Effector CD4-positive, alpha-beta T cell (primary cell): ENCODE measurements at regions not wholly inside any gene's neighbourhood (a gene's known extent, or its start where the extent isn't known, plus 50 kb on each side); places are given as distances from the start of the nearest gene placed in this dataset.
"Not testable (repeated sequence)": the region's sequence is repeated elsewhere in the genome, so short reads cannot be mapped to it uniquely, and the experiment has no call there.

Source experiments
- DNase-seq: peaks from one replicate; pipeline ENCODE4 v3.0.0-alpha.2; 2020

DNA sequence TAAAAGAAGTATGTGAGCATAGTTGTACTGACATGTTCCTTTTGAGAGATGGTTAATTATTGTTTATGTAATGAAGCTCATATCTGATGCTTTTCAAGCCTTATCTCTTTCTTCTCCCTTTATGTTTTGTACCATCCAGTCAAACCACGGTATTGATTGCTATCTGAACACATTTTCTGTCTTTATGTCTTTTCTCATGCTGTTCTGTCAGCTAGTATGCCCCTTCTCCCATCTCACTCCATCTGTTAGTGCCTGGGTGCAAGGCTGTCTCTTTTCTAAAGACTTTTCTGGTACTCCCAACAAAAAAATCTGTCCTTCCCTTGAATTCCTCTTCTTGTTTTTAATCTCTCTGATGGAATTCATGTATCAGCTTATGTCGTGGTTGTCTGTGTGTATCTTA lies 883.8 kb upstream of the IGFBP7 start:
- DNase-seq = no peak

DNA sequence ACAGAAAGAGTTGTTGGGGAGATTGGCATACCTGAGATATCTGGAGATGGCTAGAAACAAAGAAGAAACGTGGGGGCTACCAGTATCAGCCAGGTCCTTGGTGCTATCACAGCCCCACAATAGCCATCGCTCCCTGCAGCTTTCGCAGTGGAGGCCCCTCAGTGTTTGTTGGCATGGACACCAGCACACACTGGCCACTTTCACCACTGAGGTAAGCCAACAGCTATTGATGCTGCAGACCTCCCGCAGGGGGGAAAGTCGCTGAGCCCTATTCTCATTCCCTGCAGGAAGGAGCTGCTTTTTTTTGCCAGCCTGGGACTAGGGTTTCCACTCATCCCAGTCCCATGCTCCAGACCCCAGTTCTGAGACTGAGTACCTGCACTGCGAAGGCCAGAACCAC lies 879.2 kb upstream of the IGFBP7 start:
- DNase-seq = no peak

DNA sequence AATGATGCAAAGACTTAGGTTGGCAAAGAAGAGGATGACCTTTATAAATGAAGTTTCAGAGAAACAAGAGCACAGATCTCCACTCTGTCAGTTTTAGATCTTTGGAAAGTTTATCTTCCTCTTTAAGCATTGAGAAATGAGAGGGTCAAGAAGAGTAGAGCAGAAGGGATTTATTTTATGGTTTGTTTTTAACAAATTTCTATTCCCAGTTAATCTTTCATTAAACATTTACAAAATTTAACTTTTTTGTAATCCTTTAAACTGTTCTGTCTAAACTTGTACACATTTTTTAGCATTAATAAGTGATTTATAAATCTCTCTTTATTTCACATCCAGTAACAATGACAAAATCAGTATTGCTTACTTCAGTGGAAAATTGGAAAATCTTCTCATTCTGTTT lies 875.0 kb upstream of the IGFBP7 start:
- DNase-seq = no peak

DNA sequence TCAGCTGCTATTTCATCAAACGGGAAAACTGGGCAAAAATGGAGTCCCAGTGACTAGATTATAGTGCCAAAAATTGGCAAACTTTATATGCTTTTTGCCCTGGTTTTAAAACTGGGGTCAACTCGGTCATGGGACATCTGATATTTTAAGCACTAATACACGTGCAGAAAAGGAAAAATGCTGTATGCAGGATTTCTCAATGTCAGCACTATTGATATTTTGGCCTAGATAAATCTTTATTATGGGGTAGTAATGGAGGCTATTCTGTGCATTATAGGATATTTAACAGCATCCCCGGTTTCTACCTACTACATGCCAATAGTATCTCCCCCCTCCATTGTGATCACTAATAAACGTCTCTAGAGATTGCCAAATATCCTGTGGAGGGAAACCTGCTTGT lies 870.9 kb upstream of the IGFBP7 start:
- no peak for DNase-seq

DNA sequence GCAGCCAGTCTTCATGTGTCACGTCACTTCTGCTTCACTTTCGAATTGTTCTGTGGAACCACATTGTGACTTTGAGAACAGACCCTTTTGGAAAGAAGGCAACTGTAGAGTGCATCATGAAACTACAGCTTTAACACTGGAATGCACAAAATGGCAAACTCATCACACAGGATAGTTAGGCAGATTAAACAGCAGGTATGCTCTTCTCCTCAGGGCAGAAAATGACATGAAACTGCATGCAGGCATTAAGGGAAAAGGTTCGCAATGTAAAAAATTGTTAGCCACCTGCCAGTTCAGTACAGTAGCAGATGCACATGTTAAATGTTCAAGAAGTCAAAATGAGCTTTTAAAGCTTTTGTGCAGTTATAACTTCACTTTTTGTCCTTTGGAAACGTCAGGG lies 864.6 kb upstream of the IGFBP7 start:
- no peak for DNase-seq

DNA sequence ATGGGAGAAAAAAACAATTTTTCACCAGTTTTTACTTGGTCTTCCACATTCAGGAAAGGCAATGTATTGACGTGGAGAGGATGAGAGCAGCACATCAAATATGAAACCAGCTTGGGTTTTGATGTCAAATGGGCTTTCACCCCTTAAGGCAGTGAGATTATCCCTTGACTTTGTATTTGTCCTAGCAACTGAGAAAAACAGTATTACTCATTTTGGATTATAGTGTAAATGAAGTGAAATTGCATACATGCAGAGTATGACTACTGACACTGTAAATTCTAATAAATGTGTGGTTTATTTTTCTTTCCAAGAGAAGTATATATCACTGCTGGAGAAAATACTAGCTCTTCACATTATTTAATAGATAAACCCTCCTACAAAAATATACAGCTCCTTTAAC lies 863.6 kb upstream of the IGFBP7 start:
- DNase-seq = no peak

DNA sequence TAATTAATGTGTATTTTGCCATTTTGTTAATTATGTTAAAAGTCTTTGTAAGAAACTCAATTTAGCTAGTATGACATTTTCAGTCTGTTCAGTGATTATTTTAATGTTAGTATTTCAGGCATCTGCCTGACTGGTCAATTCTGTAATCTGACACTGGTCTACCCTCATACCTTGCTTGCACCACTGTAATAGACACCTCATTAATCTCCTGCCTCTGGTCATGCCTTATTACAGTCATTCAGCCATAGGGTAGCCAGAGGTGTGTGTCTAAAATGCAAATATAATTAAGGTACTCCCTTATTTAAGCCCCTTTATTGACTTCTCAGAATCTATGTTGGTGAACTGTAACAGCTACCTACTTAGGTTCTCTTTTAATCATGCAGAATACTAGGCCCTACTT lies 861.1 kb upstream of the IGFBP7 start:
- DNase-seq = no peak

DNA sequence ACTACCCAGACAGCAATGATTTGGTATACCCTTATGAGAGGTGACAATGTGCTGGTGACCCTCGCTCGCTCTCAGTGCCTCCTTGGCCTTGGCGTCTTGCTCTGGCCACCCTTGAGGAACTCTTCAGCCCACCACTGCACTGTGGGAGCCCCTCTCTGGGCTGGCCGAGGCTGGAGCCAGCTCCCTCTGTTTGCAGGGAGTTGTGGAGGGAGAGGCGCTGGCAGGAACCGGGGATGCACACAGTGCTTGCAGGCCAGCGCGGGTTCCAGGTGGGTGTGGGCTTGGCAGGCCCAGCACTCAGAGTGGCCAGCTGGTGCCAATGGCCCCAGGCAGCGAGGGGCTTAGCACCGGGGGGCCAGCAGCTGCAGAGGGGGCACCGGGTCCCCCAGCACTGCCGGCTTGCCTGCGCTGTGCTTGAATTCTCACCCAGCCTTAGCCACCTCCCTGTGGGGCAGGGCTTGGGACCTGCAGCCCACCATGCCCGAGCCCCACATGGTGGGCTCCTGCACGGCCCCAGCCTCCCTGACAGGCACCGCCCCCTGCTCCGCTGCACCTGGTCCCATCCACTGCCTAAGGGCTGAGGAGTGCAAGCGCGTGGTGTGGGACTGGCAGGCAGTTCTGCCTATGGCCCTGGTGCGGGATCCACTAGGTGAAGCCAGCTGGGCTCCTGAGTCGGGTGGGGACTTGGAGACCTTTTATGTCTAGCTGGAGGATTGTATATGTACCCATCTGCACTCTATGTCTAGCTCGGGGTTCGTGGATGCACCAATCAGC lies 857.0 kb upstream of the IGFBP7 start:
- no peak for DNase-seq

DNA sequence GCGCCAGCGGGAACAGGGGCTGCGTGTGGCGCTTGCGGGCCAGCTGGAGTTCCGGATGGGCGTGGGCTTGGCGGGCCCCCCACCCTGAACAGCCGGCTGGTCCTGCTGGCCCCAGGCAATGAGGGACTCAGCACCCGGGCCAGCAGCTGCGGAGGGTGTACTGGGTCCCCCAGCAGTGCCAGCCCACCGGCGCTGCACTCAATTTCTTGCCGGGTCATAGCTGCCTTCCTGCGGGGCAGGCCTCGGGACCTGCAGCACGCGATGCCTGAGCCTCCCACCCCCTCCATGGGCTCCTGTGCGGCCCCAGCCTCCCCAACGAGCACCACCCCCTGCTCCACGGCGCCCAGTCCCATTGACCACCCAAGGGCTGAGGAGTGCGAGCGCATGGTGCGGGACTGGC lies 855.2 kb upstream of the IGFBP7 start:
- not testable (repeated sequence) for DNase-seq

DNA sequence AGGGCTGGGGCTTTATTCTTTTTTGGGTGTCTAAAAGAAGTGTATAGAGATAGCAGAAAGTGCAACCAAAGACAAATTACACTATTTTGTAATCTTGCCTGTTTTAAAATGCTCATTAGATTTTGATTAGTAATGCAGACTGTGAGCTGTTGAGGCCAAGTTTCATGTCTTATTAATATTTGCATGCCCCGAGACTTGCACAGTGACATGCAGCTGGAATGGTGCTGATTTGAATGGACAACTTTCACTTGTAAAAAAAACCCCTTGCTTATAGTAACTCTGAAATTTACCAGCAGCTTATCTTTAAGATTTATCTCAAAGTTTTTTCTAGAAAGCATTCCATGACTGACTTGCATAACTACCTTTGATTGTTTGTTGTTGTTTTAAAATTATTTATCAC lies 835.1 kb upstream of the IGFBP7 start:
- DNase-seq = no peak

DNA sequence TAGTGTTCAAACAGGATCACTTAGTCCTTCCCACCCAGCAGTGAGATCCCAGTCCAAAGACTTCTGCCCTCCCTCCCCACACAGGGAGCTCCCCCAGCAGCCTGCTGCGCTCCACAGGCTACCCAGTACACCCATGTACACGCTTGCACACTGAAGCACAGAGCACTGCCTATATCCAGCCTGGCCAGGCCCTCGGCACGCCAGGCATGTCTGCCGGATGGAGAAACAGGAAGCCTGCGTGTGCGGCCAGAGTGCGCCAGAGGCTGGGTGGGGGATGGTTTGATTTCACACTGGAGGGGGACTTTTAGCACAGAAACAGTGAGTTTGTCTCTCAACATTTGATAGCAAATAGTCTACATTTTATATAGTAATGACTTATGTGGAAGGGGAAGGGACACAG lies 833.5 kb upstream of the IGFBP7 start:
- DNase-seq = no peak

DNA sequence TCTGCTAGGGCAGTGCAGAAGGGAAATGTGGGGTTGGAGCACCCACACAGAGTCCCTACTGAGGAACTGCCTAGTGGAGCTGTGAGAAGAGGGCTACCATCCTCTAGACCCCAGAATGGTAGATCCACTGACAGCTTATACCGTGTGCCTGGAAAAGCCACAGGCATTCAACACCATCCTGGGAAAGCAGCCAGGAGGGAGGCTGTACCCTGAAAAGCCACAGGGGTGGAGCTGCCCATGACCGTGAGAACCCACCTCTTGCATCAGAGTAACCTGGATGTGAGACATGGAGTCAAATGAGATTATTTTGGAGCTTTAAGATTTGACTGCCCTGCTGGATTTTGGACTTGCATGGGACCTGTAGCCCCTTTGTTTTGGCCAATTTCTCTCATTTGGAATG lies 827.1 kb upstream of the IGFBP7 start:
- DNase-seq = not testable (repeated sequence)

DNA sequence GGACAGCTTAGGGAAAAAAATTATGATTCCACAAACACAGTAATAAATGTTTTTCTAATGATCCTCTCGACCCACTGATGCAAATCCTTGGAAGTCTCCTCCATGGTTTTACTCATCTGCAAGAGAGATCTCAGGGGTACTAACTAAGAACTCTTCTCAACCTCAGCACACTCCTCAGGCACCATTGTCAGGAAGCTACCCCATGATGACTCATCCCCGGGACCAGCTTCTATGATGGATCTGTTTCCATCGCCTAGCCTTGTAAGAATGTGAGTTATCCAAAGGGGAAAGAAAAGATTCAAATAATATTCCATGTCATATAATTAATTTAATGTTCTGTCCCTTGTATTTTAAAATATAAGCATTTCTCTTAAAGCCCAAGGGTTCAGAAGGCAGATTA lies 816.1 kb upstream of the IGFBP7 start:
- DNase-seq = no peak

DNA sequence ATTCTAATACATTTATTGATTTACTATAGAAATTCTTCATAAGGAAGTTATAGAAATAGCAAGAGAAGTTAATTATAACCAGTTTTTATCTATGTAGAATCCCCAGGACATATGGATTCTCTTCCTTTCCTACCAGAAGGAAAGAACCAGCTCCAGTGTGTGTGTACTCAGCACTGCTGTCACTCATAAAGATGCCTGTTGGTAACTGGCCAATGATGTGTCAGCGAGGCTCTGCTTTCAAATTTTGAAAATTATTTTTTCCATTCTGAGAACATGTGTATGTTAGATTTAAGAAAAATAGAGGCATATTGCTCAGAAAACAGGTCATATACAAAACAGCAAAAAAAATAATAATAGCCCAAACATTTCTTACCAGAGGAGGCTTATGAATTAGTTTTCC lies 814.8 kb upstream of the IGFBP7 start:
- no peak for DNase-seq

DNA sequence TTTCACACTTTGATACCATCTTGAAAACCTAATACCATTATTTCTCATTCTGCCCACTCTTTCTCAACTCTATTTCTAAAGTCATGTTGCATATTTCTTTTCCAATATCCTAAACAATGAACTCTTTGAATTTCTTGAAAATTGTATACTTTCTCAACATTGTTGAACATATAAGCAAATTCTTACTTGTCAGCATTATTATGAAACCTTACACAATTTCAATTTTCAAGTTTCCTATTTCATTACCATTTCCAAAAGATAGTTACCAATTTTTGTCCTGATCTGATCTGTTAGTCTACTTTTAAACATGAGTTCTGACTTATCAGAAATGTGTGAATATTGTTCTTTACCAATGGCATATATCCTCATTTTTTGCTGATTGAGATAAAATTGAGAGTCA lies 806.3 kb upstream of the IGFBP7 start:
- no peak for DNase-seq

DNA sequence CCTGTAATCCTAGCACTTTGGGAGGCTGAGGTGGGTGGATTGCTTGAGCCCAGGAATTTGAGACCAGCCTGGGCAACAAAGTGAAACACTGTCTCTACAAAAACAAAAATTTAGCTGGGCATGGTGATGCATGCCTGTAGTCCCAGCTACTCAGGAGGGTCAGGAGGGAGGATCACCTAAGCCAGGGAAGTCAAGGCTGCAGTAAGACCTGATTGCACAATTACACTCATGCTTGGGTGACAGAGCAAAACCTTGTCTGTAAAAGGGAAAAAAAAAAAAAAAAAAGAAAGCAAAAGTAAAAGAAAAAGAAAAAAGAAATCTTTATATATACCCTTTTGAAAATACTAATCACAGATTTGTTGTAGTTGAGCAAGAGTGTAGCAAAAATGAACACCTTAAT lies 801.0 kb upstream of the IGFBP7 start:
- no peak for DNase-seq

DNA sequence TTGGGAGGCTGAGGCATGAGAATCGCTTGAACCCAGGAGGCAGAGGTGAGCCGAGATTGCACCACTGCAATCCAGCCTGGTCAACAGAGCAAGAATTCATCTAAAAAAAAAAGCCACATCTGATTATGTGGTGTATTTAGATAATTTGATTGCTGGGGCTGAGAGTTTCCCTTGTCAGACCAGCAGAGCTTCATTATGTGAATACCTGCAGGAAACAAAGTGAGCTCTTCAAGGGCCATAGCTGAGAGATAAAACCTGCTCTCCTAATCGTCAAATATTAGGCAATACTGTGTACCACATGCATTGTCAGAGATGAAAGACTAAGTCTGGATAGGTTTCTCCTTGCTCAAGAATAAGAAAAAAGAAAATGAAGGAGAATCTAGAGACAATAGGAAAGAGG lies 800.0 kb upstream of the IGFBP7 start:
- no peak for DNase-seq

DNA sequence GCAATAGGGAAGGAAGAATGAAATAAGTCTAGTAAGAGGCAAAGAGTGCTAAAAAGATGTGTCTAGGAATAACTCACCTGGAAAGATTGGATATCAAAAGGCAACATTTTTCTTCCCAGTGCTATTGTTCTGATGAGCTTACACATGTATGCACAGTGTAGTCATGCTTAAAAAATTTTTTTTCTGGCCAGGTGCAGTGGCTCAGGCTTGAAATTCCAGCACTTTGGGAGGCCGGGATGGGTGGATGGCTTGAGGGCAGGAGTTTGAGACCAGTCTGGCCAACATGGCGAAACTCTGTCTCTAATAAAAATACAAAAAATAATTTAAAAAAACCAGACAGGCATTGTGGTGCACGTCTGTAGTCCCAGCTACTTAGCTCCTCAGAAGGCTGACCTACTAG lies 795.8 kb upstream of the IGFBP7 start:
- no peak for DNase-seq

DNA sequence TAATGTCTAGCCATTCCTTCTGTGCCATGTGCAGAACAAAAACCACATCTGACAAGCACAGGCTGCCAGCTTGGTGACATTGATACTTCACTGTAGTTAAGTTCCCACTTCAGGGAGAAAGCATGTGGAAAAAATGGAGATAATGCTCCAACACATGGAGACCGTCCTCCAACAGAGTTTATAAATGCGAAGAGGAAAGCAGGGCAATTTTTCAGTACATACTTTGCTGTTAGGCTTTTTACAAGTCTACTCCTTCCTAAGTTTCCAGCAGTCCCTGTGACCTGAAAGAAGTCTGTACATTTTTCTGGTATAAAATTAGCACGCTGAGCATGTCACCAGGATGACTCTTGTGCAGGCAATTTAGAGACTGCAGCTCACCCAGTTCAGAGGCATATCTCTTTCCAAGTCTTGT lies 766.9 kb upstream of the IGFBP7 start:
- DNase-seq = no peak

DNA sequence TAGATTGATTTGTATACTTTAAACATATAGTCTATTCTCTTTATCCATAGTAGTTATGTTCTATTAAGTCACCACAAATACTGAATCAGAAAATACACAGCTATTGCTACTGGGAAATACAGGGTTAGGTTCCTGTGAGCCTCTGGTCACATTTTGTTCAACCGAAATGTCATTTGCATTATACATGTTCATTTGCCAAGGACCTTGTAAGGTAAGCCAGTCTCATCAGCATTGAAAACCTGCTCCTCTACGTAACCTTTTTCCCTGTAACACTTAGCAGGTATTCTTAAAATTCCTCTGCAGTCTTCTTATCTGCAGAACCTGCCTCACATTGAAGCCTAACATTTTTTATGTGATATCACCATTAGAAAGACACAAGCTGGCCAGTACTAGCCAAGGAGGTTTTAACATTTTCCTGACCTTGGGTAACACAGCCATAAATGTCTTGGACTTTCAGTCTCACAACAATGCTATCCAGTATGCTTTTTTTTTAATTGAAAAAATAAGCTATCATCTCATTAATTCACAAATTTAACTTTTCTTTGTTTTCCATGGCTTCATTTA lies 765.7 kb upstream of the IGFBP7 start:
- DNase-seq = no peak

DNA sequence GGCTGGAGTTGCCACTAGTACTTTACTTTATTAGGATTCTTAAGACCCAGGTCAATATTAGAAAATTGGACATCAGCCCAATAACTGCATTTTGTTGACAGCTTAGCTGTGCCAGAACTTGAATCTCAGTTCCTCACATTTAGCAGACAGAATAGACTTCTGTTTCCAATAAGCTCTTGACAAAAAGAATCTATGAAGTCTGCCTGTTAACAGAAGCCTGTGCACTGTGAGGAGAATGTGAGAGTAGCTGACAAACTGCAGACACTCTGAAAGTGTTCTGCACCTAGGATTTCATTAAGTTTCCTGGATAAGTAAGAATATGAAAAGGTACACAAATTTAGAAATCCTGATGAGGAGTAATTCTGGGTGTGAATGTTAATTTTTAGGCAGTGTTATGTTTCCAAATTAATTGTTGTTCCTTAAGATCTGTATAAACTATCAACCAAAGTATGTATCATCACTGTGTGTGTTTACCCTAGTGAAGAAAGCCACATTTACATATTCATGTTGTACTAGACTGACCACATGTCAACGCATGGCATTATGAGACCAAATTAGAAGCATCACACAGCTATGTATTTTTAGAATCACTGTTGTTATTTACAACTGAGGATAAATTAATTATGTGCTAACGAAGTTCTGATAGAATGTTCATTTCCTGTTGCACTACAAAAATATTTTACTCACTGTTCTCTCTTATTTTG lies 756.4 kb upstream of the IGFBP7 start:
- DNase-seq = no peak

DNA sequence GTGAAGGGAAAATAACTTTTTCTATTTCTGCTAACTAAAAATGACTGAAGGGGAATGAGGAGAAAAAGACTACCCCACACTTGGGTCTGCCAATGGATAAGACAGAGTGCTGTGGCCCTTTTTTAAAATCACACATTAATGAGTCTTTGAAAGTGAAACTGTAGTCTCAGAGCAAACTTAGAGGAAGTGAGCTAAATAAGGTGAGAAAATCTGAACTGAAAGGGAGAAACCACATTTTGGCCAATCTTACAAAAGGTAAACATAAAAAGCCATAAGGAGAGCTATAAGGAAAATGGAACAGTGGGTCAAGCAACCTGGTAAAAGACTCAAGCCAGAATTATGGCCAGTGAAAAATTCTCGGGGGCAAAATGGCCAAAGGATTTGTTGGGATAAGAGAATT lies 755.1 kb upstream of the IGFBP7 start:
- DNase-seq = no peak

DNA sequence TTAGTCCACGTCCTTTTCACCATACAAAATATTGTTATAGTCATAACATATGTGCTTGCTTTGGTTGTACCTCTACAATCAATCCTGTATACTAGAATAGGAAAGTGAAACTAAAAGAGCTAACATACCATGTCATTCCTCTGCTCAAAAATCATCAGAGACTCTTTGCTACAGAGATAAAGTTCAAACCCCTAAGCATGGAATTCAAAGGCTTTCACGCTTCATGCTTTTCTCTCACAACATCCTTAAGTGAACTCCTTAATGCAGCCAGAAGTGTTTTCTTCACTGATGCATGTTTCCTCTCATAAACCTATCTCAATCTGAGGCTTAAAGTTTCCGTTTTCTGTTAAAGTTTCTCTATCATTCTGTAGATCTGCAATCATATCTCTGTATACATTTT lies 744.6 kb upstream of the IGFBP7 start:
- no peak for DNase-seq

DNA sequence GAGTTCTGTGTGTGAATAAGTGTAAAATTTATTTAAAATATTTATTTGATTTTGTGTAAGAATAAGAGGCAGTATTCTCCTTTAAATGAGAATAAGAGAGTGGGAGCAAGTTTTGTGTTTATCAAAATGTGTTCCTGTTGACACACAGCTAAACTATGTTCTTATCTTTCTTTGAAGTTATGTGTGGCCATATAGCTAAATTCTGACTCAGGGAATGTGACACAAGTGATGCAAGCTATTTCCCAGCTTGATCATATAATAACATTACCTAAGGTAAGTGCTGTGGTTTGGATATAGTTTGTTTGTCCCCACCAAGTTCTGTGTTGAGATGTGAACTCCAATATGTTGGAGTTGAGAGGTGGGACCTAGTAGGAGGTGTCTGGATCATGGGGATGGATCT lies 740.0 kb upstream of the IGFBP7 start:
- DNase-seq = no peak

DNA sequence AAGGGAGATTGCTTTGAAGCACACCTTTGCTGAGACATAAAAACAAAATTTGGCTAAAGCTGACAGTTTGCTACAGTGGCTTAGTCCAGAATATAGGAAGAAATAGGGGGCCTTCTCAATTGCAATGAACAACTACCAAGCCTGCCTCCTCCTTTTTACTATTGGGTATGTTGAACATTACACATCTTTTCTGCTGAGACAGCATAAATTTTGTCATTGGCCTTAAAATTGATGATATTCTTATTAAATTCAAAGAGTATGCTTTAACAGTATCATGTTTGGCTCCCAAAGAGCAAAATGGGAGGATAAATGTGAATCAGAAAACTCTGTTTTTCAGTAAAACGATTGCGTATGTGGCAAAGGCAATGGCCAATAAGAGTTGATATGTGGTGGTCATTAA lies 721.9 kb upstream of the IGFBP7 start:
- DNase-seq = no peak
